Activated CD4-positive, CD25-positive, alpha-beta regulatory T cell treated with anti-CD3 and anti-CD28 coated beads, Interleukin-2, amount 50 U/mL, for 72 hours (primary cell): ENCODE measurements at regions not wholly inside any gene's neighbourhood (a gene's known extent, or its start where the extent isn't known, plus 50 kb on each side); places are given as distances from the start of the nearest gene placed in this dataset.

Experiments
- DNase-seq: peaks from one replicate; pipeline ENCODE4 v3.0.0; 2021

DNA sequence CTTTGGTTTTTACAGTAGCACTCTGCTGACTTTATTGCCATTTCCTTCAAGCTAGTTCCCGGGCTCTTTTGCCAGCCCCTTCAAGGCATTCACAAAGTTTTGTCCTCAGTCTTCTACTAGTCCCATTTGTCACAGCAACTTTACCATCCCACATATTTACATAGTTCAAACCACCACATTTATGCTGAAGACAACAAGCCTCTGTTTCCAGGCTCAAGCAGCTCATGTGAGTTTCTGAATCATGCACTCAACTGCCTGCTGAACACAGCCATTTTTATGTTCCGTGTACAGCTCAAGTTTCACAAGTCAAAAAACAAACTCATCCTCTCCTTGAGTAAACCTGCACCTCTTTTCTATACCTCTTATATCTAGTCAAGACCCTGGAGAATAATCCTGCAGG lies 977.0 kb upstream of the SLC10A2 start:
- no peak for DNase-seq

- no peak for DNase-seq
Observed at GRCh38 chr13:104034891-104035290, 968.7 kb upstream of the SLC10A2 start.

- DNase-seq: no peak
Observed at GRCh38 chr13:104025303-104025702, 959.1 kb upstream of the SLC10A2 start.

GRCh38 chr13:104024416-104025170 lies 958.4 kb upstream of the SLC10A2 start:
- DNase-seq: no peak

- DNase-seq: no peak
Observed at GRCh38 chr13:104021806-104022397, 955.7 kb upstream of the SLC10A2 start.

DNA sequence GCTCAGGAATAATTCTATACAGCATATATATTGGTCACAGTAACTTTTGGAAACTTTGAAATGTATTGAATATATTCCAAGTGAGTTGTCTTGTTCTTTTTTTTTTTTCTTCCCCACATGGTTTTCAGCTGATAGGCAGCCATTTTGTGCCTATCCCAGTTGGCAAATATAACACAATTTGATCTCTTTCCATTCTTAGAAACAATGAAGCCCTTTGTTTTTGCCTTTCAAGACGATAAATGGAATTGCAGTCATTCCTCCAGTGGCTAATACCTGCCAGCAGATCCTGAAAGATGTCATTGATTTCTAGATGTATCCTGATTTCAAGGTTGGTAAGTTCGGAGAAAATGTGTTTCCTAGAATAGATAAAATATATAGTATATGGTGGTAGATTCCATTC lies 951.1 kb upstream of the SLC10A2 start:
- no peak for DNase-seq

- DNase-seq: no peak
Observed at GRCh38 chr13:104015646-104016396, 949.6 kb upstream of the SLC10A2 start.

GRCh38 chr13:104014803-104015645 lies 948.8 kb upstream of the SLC10A2 start:
- no peak for DNase-seq

- no peak for DNase-seq
Observed at GRCh38 chr13:104011505-104012241, 945.5 kb upstream of the SLC10A2 start.

DNA sequence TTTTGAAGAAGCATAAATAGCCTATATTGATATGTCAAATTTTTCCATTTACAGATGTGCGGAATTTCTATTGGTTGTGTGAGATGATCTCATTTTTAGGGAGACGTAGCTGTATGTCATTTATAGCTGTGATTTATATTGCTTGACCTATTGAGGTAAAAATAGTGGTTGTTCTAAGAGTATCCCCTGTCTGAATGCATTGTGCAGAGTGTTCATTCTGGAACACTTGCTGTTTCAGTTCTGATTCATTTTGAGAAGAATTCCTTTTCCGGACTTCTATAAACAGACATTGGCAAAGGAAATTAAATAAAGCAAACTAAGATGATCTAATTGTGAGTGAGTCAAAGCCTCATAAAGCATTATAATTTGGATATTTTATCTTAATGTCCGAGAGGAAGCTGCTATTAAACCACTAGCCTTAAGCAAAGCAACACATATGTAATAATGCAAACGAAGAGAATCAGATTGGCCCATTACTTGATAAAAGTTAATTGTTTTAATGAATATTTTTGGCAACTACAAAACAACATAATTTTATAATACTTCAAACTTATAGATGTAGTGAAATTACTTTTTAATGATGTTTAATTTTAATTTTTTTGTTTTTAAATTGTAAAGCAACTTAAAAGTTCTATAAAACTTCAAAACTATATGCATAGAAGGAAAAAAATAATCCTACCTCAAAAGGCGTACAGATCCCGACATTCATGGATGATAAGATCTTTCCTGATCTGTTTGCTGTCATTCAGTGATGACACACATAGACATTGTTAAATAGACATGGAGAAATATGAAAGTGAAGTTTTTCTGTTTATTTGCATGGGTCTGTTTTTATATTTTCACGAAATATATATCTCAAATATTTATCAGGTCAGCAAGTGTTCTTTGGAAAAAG lies 942.6 kb upstream of the SLC10A2 start:
- DNase-seq: no peak

GRCh38 chr13:104008075-104008474 lies 941.9 kb upstream of the SLC10A2 start:
- DNase-seq: no peak

DNA sequence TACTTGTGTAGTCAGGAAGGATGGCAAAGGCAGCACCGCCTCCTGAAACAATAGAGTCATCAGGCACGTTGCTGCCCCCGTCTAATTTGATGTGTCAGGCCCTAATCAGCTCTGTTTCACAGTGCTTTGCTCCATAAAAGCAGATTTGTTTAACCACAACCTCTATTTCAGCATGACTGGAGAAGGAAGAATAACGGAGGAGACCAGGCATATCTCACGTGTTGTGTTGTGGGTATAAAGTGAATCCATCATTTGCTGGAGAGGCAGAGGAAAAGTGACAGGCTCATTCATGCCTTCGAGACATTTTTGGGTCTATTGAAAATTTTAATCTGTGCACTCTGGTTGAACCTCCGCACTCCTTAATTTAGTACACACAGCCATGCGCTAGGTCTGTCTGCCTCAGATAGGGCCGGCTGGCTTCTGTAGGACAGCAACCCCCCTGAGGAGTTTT lies 940.4 kb upstream of the SLC10A2 start:
- no peak for DNase-seq

DNA sequence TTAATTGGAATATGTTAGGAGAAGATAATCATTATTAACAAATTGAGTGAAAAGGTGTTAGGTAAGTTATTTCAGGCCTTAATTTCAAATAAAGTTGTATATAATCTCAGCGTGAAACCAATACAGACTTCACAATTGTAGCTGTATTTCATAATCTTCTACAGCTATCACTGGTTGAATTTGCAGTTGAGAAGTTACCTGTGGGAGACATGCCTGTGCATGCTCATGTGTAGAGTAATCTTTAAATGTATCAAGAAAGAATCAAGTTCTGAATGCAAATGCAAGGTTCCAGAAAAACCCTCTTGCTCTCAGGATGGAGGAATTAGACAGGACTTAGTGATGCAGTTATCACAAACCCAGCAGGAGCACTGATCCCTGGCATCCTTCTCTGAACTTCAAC lies 938.4 kb upstream of the SLC10A2 start:
- DNase-seq: no peak

DNA sequence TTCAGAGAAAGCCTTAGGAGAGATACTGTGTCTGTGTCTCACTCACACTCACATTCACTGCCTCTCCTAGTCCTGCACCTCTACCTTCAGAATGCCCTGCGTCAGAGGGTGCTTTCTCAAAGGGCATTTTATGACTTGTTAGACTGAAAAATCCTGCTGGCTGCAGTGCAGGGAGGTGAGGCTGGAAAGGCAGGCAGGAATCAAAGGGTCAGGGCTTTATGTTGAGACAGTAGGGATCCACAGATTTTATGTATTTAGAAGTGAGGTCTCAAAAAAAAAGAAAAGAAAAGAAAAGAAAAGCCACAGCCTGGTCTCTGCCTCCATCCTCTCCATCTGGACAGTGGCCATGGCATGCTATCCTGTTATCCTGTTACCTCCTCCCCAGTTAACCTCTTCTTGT lies 936.0 kb upstream of the SLC10A2 start:
- DNase-seq: no peak

- DNase-seq: no peak
Observed at GRCh38 chr13:104001766-104002165, 935.5 kb upstream of the SLC10A2 start.

DNA sequence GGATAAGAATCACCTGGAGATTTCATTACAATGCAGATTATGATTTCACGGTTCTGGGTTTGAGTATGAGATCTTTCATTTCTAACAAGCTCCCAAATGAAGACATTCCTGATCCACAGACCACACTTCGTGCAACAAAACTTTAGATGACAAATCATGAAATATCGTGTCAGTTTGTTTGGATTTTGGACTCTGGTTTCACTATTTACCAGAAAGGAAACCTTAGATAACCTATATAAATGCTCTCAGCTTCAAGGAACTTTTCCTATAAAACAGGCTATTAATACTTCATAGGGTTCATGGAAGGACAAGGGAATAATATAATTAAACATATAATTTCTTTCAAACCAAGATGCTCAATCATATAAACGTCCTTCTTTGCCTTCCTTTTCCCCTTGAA lies 930.5 kb upstream of the SLC10A2 start:
- no peak for DNase-seq

DNA sequence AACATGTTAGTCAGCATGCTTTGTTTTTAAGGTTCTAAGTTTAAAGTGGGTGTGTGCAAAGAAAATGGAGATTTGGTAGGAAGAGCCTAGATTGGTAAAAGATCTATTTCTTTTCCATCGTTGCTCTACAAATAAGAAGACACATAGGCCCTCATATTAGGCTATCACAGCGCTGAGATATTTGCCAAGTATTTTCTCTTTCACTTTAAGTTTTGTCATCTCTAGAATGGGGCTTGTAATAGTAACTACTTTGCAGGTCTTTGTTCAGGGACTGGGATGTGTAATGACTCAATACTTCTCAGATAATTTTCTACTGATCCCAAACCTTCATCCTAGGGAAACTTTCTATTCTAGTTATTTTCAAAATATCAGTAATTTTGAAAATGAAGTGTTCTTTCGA lies 917.7 kb upstream of the SLC10A2 start:
- no peak for DNase-seq

- DNase-seq: no peak
Observed at GRCh38 chr13:103976371-103976770, 910.2 kb upstream of the SLC10A2 start.

- DNase-seq: no peak
Observed at GRCh38 chr13:103973740-103974139, 907.5 kb upstream of the SLC10A2 start.

- DNase-seq: no peak
Observed at GRCh38 chr13:103969520-103970050, 903.4 kb upstream of the SLC10A2 start.
